HG02943 (cell line): ENCODE measurements at regions not wholly inside any gene's neighbourhood (a gene's known extent, or its start where the extent isn't known, plus 50 kb on each side); places are given as distances from the start of the nearest gene placed in this dataset.

Source experiments
- ATAC-seq: cut with Tn5 transposase; IDR thresholded peaks from one replicate; pipeline ENCODE4 v1.9.1; 2021; ENCODE audit warnings: mild to moderate bottlenecking, low read depth, moderate library complexity; ENCODE audit not compliant: unreplicated experiment

DNA sequence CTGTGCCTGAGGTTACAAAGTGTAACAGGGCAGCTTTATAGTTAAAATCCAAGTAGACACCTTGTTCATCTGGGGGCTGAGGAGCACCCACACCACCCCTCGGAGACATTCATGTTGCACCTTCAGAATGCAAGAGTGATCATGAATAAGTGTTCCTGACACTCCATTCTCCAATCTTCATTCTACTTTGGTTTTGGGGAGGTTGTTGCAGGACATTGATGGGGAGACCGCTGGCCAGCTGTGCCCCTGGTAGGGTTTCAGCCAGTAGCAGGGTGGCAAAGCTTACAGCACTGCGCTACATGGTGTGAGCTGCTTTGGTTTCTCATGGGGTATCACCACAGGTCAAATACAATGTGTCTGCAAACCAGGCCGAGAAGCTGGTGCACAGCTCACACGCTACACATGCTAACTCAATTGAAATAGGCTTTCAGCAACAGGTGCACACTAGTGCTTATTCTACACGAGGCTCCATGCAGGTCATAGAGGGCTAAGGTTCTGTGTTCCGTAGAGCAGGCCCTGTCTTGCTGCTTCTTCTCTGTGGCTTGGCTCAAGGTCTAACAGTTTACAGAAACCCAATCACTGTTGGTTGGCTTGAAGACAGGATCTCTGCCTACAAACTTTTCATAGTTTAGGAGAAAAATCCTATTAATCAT is 317.4 kb upstream of the ZNF32 start:
- no peak for ATAC-seq

DNA sequence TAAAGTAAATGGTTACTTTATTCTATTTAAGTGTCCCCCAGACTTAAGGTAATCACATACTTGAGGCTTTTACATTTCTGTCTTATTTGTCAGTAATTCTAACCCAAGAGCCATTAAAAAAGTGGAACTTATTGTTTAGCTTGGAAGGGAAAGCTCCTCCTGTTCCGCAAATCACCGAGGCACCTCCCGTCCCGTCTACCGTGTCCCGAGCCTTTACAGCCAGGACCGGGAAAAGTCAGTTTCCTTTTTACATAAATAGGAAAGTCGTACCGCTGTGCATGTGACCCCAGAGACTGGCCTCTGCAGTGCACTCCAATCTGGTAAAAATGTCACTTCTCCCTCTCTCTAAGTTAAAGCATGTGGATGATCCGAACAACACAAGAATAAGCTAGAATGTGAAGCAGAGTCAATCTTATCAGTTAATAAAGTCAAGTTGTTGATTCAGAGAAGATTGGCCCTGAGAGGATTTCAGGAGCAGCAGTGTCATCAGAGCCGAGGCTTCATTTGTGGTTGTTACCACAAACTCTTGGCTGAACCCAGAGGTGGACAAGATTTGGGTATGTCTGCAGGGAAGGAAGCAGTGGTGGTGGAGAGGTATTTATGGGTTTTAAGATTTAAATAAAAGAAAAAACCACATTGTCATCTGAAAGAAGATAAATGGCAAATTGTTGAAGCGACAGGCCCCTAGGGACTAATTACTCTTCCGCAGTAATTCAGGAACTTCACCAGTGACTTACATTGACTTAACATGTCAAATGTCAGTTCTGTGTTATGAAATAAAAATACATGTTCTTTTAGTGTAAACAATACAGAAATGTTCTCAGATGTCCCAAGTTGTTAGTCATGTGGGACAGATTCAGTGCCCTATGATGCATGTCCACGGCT is 316.6 kb upstream of the ZNF32 start:
- no peak for ATAC-seq

DNA sequence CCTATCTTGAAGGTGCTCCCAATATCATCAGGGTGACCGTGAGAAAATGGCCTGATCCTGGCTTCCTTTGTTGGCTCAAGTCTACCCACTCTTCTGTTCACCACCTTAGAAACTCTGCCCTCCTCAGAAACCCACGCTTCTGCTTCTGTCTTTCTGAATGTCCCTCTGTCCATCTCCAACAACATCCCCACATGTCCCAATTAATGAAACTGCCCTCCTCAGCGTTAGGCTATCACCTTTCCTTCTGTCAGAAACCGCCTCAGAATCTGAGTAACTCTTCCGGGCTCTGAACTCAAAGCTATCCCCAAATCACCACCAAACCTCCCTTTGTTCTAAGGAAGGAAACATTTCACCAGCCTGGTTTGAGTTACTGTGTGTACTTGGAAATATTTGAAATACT is 315.8 kb upstream of the ZNF32 start:
- ATAC-seq = no peak

DNA sequence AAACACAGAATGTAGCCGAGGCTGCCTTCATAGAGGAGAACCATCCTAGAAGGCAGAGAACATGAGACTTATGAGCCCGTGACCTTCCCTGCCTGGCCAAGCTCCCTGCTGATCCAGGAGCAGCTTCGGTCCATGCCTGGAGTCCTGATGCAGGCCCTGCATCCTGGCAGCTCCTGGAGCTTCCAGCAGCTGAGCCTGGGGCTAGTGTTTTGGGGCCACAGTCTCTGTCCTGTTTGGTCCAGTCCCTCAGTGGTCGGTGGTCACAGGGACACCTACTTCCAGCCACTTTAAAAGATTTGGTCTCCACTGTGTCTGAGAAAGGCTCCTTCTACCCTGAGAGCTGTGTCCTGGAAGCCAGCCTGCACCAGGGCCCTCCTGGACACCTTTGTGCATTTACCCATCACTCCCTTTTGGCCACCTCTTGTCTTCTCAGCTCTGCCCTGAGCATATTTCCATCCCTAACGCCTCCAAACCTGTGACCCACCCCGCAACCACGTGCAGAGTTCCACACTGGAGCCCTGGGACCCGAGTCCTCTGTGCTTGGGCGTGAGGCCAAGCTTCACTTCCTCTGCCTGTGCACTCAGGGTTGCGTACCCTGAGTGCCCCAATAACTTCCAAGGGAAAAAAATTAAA is 315.2 kb upstream of the ZNF32 start:
- no peak for ATAC-seq

DNA sequence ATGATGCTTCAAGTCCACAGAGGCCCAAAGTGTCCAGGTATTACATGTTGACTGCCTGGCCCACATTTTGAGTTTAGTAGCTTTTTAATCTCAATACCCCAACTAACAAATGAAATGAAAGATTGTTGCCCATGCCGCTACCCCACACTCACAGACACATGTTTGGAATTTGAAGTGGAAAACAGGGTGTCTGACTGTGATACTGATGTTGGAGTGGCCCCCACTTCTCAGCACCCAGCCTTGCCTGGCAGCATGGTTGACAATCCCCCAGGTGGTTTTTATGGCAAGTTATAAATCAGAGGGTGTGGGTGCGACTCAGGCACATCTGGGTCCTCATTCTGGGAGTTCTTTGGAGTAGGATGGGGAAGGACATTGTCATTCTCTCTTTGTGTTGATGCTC is 314.7 kb upstream of the ZNF32 start:
- no peak for ATAC-seq

DNA sequence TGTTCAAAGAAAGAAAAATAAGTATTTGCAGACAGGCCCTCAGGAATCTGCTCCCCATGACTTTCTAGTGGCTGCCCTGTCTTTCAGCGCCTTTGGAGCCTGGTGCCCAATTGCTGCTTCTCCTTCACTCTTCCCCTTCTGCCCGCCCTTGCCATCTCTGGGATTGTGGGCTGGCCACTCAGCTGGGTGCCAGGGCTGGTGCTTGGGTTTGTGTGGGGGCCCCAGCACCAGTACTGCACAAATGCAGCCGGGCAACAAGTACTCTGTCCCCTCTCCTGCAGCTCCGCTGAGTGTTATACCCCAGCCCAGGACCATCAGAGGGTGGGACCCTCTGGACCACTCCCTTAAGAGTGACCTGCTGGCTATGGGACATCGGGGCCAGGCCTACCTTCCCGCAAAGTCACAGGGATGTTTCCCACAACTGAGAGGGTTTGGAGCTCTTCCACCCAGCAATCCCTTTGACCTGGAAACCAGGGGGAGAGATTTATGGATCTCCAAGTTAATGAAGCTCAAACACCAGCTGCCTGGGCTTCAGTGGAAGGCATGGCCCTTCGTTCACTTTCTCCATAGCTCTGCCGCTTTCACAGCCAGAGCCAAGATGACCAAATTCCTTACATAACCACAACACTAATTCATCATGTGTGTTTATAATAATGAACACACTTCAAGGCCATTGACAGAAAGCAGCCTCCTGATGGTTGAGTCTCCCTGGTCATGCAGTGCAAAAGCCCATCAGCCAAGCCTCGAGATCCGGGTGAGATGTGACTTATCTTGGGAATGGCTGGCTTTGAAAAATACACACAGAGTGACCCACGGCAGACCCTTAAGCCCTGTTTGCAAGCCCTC is 313.9 kb upstream of the ZNF32 start:
- ATAC-seq = no peak

DNA sequence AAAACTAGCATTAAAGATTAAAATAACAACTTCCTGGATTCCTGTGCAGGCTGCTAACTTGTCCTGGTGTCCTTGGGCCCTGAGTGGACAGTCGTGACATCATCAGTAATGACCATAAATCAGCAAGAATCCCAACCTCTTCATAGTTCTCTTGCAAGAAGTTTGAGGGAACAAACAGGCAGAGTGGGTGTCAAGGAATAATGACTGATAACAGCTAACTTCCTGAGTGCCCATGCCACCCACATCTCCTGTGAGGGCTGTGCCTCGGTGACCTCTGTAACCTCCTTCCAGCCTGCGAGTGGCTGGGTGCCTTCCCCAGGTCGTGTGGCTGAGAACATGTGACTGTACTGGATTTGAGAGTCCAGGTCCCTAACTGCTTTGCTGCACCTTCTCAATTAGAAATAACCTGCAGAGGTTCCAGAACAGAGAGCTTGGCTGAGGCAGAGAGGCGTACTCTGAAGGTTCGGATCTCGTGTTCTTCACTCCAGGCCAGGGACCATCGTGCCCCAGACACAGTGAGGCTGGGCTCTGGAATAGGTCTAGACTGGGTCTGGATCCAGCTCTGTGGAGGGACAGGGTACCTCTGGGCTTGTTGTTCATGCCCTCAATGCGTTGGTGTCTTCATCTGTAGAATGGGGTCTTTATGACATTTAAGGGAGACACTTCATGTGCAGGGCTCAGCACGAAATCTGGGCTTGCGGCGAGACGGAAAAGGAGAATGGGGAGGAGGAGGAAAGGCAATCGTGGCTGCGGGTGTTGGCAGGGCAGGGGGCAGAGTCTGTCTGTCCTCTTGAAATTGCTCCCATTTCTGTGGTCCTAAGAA is 313.1 kb upstream of the ZNF32 start:
- no peak for ATAC-seq

DNA sequence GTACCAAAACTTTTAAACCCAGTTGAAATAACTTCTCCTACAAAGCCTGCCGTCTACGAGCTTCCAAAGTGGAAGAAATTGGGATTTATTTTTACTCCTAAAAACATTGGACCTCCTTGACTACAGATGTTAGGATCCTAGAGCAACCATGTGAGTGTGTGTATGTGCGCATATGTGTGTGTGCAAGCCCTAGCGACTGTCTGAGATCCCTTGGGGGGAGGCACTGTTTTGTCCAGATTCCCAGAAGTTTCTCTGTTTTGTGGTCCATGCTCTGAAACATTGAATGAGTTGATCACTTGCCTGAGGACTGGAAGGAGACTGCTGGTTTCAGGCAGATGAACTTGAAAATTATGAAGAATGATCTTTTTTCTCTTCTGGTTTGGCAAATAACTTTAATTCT is 312.3 kb upstream of the ZNF32 start:
- no peak for ATAC-seq

DNA sequence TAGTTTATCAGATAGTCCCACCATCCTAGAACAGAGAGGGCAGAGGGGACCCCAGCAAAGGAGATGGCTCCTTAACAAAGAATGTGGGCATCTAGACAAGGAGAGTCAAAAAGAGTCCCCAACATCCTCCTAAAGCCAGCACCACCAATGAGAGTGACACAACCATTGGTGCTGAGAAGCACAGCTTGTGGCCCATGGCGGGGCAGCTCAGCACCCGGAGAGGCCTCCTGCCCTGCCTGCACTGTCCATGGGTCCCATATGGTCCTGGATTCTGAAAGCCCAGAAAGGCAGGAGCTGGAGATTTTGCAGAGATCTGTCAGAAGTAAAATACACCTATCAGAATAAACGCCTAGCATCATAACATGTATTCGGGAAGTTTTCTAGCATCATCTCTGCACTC is 311.8 kb upstream of the ZNF32 start:
- no peak for ATAC-seq

DNA sequence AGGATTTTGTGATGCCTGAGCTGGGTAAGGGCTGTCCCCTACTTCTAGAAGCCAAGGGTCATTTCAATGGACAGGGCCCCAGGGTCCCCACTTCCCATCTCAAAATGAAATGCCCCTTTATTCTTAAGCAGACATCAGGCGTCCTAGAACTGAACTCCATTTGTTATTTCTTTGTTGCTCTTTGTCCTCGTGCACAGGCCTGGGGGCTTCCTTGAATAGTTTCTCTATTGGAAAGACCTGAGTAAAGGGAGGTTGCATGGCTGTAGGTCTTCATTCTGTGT is 311.4 kb upstream of the ZNF32 start:
- no peak for ATAC-seq

DNA sequence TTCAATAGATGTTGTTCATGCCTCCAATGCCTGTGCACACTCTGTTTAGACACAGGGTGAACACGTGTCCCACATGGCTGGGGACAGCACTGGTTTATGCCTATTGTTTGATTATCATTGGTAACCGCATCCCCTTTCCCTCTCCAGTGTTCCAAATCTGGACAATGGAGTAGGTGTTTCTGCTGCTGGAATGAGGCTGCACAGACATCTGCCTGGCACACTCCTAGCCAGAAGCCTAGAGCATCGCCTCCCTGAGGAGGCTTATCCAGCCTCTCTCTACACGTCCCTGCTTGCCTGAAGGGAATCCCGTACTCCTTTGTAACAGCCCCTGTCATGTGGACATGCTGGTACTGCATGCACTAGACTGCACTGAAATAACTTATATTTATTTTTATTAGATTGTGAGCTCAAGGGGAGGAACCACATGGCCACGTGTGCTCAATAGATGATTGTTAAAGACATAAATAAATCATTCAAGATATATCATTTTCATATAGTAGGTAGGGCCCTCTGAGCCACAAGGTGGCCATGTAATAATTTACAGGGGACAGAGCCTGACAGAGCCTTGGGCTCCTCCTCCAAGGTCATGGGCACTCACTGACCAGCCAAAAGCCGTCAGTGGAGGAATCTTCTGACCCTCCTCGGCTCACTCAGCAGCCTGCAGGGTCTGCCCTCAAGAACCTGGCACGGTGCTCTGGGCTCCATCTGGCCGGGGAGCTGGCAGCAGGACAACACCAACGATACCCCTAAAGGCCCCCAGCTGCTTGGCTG is 310.9 kb upstream of the ZNF32 start:
- ATAC-seq = no peak

DNA sequence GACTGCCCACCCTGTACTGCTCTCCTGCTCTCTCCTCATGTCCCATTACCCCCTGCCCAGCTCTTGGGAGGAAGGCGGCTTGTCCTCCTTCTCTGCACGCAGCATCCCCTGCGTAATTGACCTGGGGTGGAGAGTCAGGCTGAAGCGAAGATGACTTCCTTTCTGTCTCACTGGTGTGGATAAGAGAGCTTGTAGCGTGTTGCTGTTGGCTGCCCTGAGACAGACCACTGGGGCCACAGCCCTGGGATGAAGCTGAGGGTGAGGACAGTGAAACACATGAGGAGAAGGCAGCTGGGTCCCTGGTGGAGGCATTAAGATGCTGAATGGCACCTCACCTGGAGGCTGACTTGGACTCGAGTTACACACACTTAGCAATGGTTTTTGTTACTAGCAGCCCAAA is 310.3 kb upstream of the ZNF32 start:
- ATAC-seq = no peak

DNA sequence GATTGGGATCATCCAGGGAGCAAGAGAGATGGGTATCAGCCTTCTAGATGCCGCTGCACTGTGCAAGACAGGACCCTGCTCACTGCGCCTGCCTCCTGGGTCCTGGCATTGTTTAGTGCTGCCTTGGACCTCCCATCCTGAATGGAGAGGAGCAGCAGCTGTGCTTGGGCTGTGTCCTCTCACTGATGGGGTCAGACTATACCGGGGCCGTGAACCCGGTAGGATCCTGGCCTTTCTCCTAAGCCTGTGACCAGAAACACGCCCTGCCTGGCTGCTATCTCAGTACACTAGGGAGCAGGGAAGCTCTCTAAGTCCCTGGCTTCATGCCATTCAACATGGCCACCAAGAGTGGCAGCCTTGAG is 309.4 kb upstream of the ZNF32 start:
- ATAC-seq = no peak

DNA sequence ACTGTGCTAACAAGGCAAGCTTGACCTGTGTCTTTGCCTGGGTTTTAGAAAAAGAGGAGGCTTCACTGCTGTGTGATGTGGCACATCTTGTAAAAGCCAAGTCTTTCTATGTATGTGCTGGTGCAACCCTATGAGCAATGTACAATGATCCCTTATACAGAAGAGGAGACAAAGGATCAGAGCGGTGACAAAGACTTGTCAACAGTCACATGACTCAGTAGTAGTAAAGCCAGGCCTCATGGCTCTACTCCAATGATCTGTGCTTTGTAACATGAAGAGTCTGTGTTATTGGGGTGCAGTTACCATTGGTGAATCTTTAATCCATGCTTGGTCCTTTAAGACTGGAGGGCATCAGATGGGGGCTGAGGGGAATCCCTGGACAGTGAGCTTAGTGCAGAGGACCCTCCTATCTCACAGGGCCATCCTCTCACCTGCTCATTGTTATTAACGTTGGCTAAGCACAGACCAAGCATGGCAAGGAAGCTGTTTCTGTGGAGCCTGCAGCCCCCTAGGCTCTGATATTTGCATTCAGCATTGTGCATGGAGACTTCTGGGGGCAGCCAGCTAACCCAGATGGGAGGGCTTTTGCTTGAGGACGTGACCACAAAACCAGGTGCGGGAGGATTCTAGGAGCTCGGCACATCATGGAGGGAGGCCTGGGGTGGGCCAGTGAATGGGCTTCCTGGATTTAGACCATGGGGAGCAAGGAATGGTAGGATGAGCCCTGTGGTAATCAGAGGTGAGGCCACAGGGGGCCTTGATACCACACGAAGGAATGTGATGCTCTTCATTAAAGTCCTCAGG is 308.8 kb upstream of the ZNF32 start:
- ATAC-seq = no peak

DNA sequence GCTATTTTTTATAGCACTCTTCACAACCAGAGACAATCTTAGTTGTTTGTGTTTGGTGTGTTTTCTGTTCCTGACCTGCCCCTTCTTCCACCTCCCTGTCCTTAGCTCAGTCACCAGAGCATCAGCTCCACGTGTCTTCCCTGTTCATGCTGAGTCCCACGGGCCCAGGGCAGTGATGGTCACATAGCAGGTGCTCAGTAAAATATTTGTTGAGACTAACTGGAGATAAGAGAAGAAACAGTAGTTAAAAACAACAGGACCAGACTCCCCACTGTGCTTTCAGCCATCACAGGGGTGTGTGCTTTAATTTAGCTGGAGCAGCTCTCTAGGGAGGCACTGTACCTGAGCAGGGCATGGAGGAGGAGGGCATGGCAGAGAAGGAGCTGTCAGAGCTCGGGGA is 307.3 kb upstream of the ZNF32 start:
- no peak for ATAC-seq

DNA sequence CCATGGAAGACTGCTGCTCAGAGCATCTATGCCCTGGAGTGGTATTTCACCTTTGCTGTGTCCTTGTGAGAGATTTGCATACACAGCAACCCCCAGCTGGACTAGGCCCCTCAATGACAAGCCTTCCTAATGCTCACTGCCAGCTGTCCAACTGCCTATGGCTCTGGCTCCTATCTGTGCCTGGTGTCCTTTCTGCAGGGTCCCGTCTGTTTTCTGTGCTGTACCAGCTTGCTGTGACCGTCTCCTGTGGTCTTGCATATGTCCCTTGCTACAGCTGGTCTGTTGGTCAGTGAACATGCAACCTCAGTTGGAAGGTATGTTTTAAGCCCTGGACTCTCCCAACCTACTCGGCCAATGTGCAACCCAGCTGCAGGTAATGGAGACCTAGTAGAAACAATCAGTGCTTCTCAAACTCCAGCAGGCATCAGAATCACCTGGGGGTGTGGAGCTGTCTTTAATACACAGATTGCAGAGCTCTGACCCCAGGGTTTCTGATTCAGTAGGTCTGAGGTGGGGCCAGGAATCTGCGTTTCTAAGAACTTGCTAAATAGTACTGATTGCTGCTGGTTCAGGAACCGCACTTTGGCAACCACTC is 306.4 kb upstream of the ZNF32 start:
- no peak for ATAC-seq

DNA sequence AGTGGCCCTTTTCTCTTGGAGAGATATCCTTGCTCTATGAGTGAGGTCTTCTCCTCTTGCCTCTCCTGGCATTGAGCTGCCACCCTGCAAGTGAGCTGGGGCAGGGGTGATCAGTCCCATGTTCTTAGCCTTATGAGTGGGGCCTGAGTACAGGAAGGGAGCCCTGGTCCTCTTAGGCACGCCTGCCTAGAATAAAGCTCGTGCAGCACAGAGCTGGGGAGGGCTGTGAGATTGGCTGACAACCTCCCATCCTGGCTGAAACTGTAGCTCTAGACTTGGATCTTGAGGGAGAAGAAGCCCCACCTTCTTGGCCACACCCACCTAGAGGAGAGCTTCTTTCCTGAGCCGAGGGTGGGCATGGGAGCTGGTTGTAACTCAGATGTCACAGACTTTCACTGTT is 305.0 kb upstream of the ZNF32 start:
- no peak for ATAC-seq

DNA sequence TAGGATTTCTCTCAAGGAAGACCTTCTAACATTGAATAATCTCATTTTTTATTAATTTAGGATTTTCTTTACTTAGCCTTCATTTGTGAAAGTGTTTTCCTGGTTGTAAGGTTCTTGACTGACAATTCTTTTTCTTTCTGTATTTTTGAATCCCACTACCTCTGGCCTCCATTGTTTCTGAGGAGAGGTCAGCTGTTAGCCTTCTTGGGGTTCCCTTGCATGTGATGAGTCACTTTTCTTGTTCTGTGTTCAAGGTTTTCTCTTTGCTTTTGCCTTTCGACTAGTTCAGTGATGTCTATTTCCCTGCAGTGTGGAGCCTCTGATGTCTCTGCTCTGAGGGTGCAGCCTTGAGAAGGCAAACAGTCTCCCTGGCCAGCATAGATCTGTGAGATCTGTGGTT is 304.1 kb upstream of the ZNF32 start:
- no peak for ATAC-seq
